ENCODE measurements at regions not wholly inside any gene's neighbourhood (a gene's known extent, or its start where the extent isn't known, plus 50 kb on each side); places are given as distances from the start of the nearest gene placed in this dataset.
"Not testable (repeated sequence)": the region's sequence is repeated elsewhere in the genome, so short reads cannot be mapped to it uniquely, and the experiment has no call there.

- not testable (repeated sequence) for H3K4me3 ChIP-seq; H3K27ac ChIP-seq; H3K36me3 ChIP-seq; H3K4me1 ChIP-seq; H3K27me3 ChIP-seq; H3K9me3 ChIP-seq; DNase-seq (ENCODE audit: low spot score in 2 of 2)
- 81% methylated on average over 3 of the region's 3 CpGs for WGBS
Observed at GRCh38 chr19:34871911-34872310, 54.8 kb upstream of the ZNF30 start.

GRCh38 chr19:34867631-34868030, 59.1 kb upstream of the ZNF30 start:
- 94% methylated on average over 4 of the region's 4 CpGs for WGBS
- TF ChIP-seq POLR2A (IDR thresholded peaks at IDR 0.05) (no peak), EP300 (IDR thresholded peaks at IDR 0.05) (no peak), CTCF (IDR thresholded peaks at IDR 0.05) (no peak), POLR2AphosphoS5 (IDR thresholded peaks at IDR 0.05) (no peak)
- H3K27ac ChIP-seq: no peak overlapping the region
- H3K36me3 ChIP-seq: no peaks in the 10 kb centered on the region
- no peak for DNase-seq (ENCODE audit: low spot score in 2 of 2)
- no peaks in the 10 kb centered on the region for H3K27me3 ChIP-seq
- no peaks in the 10 kb centered on the region for H3K4me1 ChIP-seq
- no peak overlapping the region for H3K4me3 ChIP-seq
- H3K9me3 ChIP-seq: no peaks in the 10 kb centered on the region

GRCh38 chr19:34865225-34865624, 61.5 kb upstream of the ZNF30 start:
- H3K9me3 ChIP-seq; H3K27ac ChIP-seq; H3K36me3 ChIP-seq; H3K4me1 ChIP-seq; DNase-seq (ENCODE audit: low spot score in 2 of 2); H3K27me3 ChIP-seq; H3K4me3 ChIP-seq: not testable (repeated sequence)
- 95% methylated on average over 2 of the region's 2 CpGs for WGBS

- not testable (repeated sequence) for H3K9me3 ChIP-seq; H3K27me3 ChIP-seq; DNase-seq (ENCODE audit: low spot score in 2 of 2); H3K4me1 ChIP-seq; H3K36me3 ChIP-seq
- peak overlapping the region; percentile 45 for H3K4me3 ChIP-seq
- H3K27ac ChIP-seq: peak overlapping the region; percentile 31
- 12% methylated on average over 13 of the region's 34 CpGs for WGBS
Observed at GRCh38 chr19:34859823-34860736, 66.6 kb upstream of the ZNF30 start.

DNA sequence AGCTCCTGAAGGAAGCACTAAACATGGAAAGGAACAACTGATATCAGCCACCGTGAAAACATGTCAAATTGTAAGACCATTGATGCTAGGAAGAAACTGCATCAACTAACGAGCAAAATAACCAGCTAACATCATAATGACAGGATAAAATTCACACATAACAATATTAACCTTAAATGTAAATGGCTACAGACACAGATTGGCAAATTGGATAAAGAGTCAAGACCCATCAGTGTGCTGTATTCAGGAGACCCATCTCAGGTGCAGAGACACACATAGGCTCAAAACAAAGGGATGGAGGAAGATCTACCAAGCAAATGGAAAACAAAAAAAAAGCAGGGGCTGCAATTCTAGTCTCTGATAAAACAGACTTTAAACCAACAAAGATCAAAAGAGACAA, 67.4 kb upstream of the ZNF30 start:
- H3K27ac ChIP-seq; H3K27me3 ChIP-seq; H3K4me1 ChIP-seq; H3K9me3 ChIP-seq; DNase-seq (ENCODE audit: low spot score in 2 of 2); H3K36me3 ChIP-seq; H3K4me3 ChIP-seq: not testable (repeated sequence)
- 87% methylated on average over 2 of the region's 2 CpGs for WGBS

DNA sequence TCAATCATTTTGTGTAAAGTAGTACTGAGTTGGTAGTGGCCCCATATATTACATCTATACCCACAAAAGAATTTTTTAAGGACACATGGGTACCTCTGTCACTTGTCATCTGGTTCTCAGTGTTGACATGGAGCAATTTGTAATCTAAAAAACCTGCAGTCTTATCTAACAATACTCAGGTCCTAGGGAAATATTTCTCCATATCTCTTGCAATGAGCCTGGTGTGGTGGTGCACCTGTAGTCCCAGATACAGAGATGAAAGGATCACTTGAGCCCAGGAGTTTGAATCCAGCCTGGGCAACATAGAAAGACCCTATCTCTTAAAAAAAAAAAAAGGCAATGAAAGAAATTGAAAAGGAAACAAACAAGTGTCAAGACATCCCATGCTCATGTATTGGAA, 70.7 kb upstream of the ZNF30 start:
- TF ChIP-seq CTCF (IDR thresholded peaks at IDR 0.05): no peak
- TF ChIP-seq POLR2A (IDR thresholded peaks at IDR 0.05): no peak
- TF ChIP-seq EP300 (IDR thresholded peaks at IDR 0.05): no peak
- no peak for TF ChIP-seq POLR2AphosphoS5 (IDR thresholded peaks at IDR 0.05)
- Histone ChIP-seq H3K27me3 (no peaks in the 10 kb centered on the region), H3K4me1 (no peaks in the 10 kb centered on the region), H3K9me3 (no peaks in the 10 kb centered on the region), H3K27ac (no peak overlapping the region), H3K4me3 (no peak overlapping the region), H3K36me3 (no peaks in the 10 kb centered on the region)
- no peak for DNase-seq (ENCODE audit: low spot score in 2 of 2)

DNA sequence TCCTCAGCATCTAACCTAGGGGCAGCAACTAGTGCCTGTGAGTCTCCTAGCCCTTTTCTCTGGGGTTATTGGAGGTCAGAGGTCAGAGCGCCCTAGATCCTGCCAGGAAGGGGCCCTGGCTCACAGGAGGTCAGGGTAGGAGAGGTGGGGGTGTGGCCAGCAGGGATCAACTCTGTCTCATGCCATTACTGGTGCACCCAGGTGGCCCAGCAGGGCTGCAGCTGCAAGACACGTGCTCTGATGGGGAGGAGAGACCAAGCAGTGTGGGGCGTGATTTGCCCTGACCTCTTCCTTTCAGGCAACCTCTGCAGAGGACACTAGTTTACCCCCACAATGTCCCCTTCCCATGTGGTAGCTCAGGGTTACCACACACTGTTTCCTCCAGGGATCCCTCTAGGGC, 73.3 kb upstream of the ZNF30 start:
- 74% methylated on average over 3 of the region's 3 CpGs for WGBS
- Histone ChIP-seq H3K27me3 (no peaks in the 10 kb centered on the region), H3K4me1 (no peaks in the 10 kb centered on the region), H3K36me3 (no peaks in the 10 kb centered on the region), H3K4me3 (no peak overlapping the region), H3K9me3 (no peaks in the 10 kb centered on the region), H3K27ac (no peak overlapping the region)
- no peak for DNase-seq (ENCODE audit: low spot score in 2 of 2)
- TF ChIP-seq CTCF (IDR thresholded peaks at IDR 0.05) (no peak), POLR2A (IDR thresholded peaks at IDR 0.05) (no peak), POLR2AphosphoS5 (IDR thresholded peaks at IDR 0.05) (no peak), EP300 (IDR thresholded peaks at IDR 0.05) (no peak)
